Mucosa of descending colon (tissue), 3 donors: ENCODE measurements at regions not wholly inside any gene's neighbourhood (a gene's known extent, or its start where the extent isn't known, plus 50 kb on each side); places are given as distances from the start of the nearest gene placed in this dataset.

ENCODE experiments used
- ATAC-seq: fragments of 200-7000 bp; cut with Tn5 transposase; one replicate; pipeline ENCODE4 v1.9.1; 2020; ENCODE audit warnings: mild to moderate bottlenecking, moderate library complexity
- DNase-seq, 3 donors: peaks; one replicate each; pipeline ENCODE4 v3.0.0-alpha.2; 2020
- H3K36me3 ChIP-seq: fragments of 200-600 bp; one replicate; pipeline ENCODE4 v1.8.0; 2021; ENCODE audit warnings: low read depth, mild to moderate bottlenecking
- H3K4me1 ChIP-seq: fragments of 200-600 bp; one replicate; pipeline ENCODE4 v1.8.0; 2021; ENCODE audit warnings: low read depth, mild to moderate bottlenecking
- H3K4me3 ChIP-seq: fragments of 200-600 bp; one replicate; pipeline ENCODE4 v1.8.0; 2021; ENCODE audit warnings: mild to moderate bottlenecking
- H3K9me3 ChIP-seq: fragments of 200-600 bp; one replicate; pipeline ENCODE4 v1.8.0; 2021; ENCODE audit warnings: mild to moderate bottlenecking
- CTCF ChIP-seq: fragments of 200-600 bp; IDR thresholded peaks from one replicate; pipeline ENCODE4 v1.8.0; 2022; ENCODE audit warnings: antibody characterized with exemption, mild to moderate bottlenecking
- intact Hi-C, 2 donors: fragments of 100-400 bp; cut with DNase I in 1 of 2; cut with micrococcal nuclease in 1 of 2; formaldehyde crosslinking; loops; one replicate each; pipeline versions ENCODE4 v1.11.0 to v1.11.1; 2022; cut with DNase I, micrococcal nuclease
- donor health status: DM: no; HTN: no; CAD: no; lungs with moderate emphysema.
- donor health status: DM: no; HTN: no; CAD: no.
- donor health status: DM: no; HTN: yes; CAD: no.

- DNase-seq = no peak
- intact Hi-C loops = no loop called here
- no peak for TF ChIP-seq CTCF
- ATAC-seq = no peak
- Histone ChIP-seq H3K9me3 (no peaks in the 10 kb centered on the region), H3K4me1 (no peaks in the 10 kb centered on the region), H3K36me3 (no peaks in the 10 kb centered on the region), H3K4me3 (no peak overlapping the region)
Measured at GRCh38 chr9:84484172-84484571, 143.6 kb upstream of the SLC28A3 start.

GRCh38 chr9:84485539-84485938 is 145.0 kb upstream of the SLC28A3 start:
- no peak for TF ChIP-seq CTCF
- Histone ChIP-seq H3K4me1 (no peaks in the 10 kb centered on the region), H3K9me3 (no peaks in the 10 kb centered on the region), H3K36me3 (no peaks in the 10 kb centered on the region), H3K4me3 (no peak overlapping the region)
- ATAC-seq = no peak
- no peak for DNase-seq
- intact Hi-C loops = no loop called here

- no peaks in the 10 kb centered on the region for H3K4me1 ChIP-seq
- intact Hi-C loops = no loop called here
- no peak for DNase-seq
- ATAC-seq = no peak
- no peaks in the 10 kb centered on the region for H3K9me3 ChIP-seq
- TF ChIP-seq CTCF = no peak
- H3K4me3 ChIP-seq = no peak overlapping the region
- no peaks in the 10 kb centered on the region for H3K36me3 ChIP-seq
Measured at GRCh38 chr9:84486663-84487062, 146.1 kb upstream of the SLC28A3 start.

GRCh38 chr9:84490206-84490841 is 149.8 kb upstream of the SLC28A3 start:
- no peak for ATAC-seq

GRCh38 chr9:84490842-84491325 is 150.3 kb upstream of the SLC28A3 start:
- no peak for TF ChIP-seq CTCF
- Histone ChIP-seq H3K4me3 (no peak overlapping the region), H3K36me3 (no peaks in the 10 kb centered on the region), H3K9me3 (no peaks in the 10 kb centered on the region), H3K4me1 (no peaks in the 10 kb centered on the region)
- ATAC-seq (no peak), DNase-seq (no peak)
- intact Hi-C loops = no loop called here

More at GRCh38 chr9:84490206-84490841, 149.8 kb upstream of the SLC28A3 start:
- TF ChIP-seq CTCF = no peak
- no peaks in the 10 kb centered on the region for H3K36me3 ChIP-seq
- intact Hi-C loops = no loop called here
- no peak for DNase-seq
- no peak overlapping the region for H3K4me3 ChIP-seq
- H3K4me1 ChIP-seq = no peaks in the 10 kb centered on the region
- H3K9me3 ChIP-seq = no peaks in the 10 kb centered on the region
